ENCODE measurements at regions not wholly inside any gene's neighbourhood (a gene's known extent, or its start where the extent isn't known, plus 50 kb on each side); places are given as distances from the start of the nearest gene placed in this dataset.
"Not testable (repeated sequence)": the region's sequence is repeated elsewhere in the genome, so short reads cannot be mapped to it uniquely, and the experiment has no call there.

- Histone ChIP-seq H3K4me1 (no peaks in the 10 kb centered on the region), H3K27me3 (ENCODE audit: control insufficient read depth, insufficient read depth, low read length) (no peaks in the 10 kb centered on the region), H3K9me3 (ENCODE audit: control insufficient read depth, low read length) (no peaks in the 10 kb centered on the region), H3K27ac (no peak overlapping the region), H3K36me3 (ENCODE audit: control insufficient read depth, insufficient read depth, low read length) (no peaks in the 10 kb centered on the region), H3K4me2 (ENCODE audit: low read length) (no peak overlapping the region), H3K4me3 (ENCODE audit: low read depth, low read length) (no peak overlapping the region), H3K79me2 (no peaks in the 10 kb centered on the region), H3K9ac (no peak overlapping the region), H2AFZ (no peak overlapping the region)
- TF ChIP-seq CTCF (IDR thresholded peaks at IDR 0.05): no peak
These were observed 120.6 kb downstream of the SLITRK1 start for GRCh38 chr13:83761631-83762030.

- not testable (repeated sequence) for H3K4me3 ChIP-seq (ENCODE audit: low read depth, low read length); H3K36me3 ChIP-seq (ENCODE audit: control insufficient read depth, insufficient read depth, low read length); H3K27me3 ChIP-seq (ENCODE audit: control insufficient read depth, insufficient read depth, low read length); H3K27ac ChIP-seq; H3K9me3 ChIP-seq (ENCODE audit: control insufficient read depth, low read length); H3K4me1 ChIP-seq; H3K9ac ChIP-seq; H2AFZ ChIP-seq; H3K79me2 ChIP-seq; H3K4me2 ChIP-seq (ENCODE audit: low read length)
These were observed 127.1 kb downstream of the SLITRK1 start for GRCh38 chr13:83755210-83755609.

- Histone ChIP-seq H3K27me3 (ENCODE audit: control insufficient read depth, insufficient read depth, low read length) (no peaks in the 10 kb centered on the region), H3K27ac (no peak overlapping the region), H3K9me3 (ENCODE audit: control insufficient read depth, low read length) (no peaks in the 10 kb centered on the region), H3K4me2 (ENCODE audit: low read length) (no peak overlapping the region), H3K4me1 (no peaks in the 10 kb centered on the region), H3K4me3 (ENCODE audit: low read depth, low read length) (no peak overlapping the region), H3K79me2 (no peaks in the 10 kb centered on the region), H3K36me3 (ENCODE audit: control insufficient read depth, insufficient read depth, low read length) (no peaks in the 10 kb centered on the region), H2AFZ (no peak overlapping the region), H3K9ac (no peak overlapping the region)
- no peak for TF ChIP-seq CTCF (IDR thresholded peaks at IDR 0.05)
These were observed 128.2 kb downstream of the SLITRK1 start for GRCh38 chr13:83753912-83754624.

- no peak overlapping the region for H3K4me2 ChIP-seq (ENCODE audit: low read length)
- H3K27ac ChIP-seq: no peak overlapping the region
- H3K4me3 ChIP-seq (ENCODE audit: low read depth, low read length): no peak overlapping the region
- no peaks in the 10 kb centered on the region for H3K4me1 ChIP-seq
- no peaks in the 10 kb centered on the region for H3K36me3 ChIP-seq (ENCODE audit: control insufficient read depth, insufficient read depth, low read length)
- TF ChIP-seq CTCF (IDR thresholded peaks at IDR 0.05): no peak
- H3K27me3 ChIP-seq (ENCODE audit: control insufficient read depth, insufficient read depth, low read length): no peaks in the 10 kb centered on the region
- no peak overlapping the region for H2AFZ ChIP-seq
- H3K79me2 ChIP-seq: no peaks in the 10 kb centered on the region
- no peaks in the 10 kb centered on the region for H3K9me3 ChIP-seq (ENCODE audit: control insufficient read depth, low read length)
- no peak overlapping the region for H3K9ac ChIP-seq
These were observed 130.1 kb downstream of the SLITRK1 start for GRCh38 chr13:83752141-83752540.

GRCh38 chr13:83740622-83741021 is 141.7 kb downstream of the SLITRK1 start:
- Histone ChIP-seq H3K27ac (no peak overlapping the region), H2AFZ (no peak overlapping the region), H3K4me1 (no peaks in the 10 kb centered on the region), H3K9me3 (ENCODE audit: control insufficient read depth, low read length) (no peaks in the 10 kb centered on the region), H3K27me3 (ENCODE audit: control insufficient read depth, insufficient read depth, low read length) (no peaks in the 10 kb centered on the region), H3K4me3 (ENCODE audit: low read depth, low read length) (no peak overlapping the region), H3K79me2 (no peaks in the 10 kb centered on the region), H3K36me3 (ENCODE audit: control insufficient read depth, insufficient read depth, low read length) (no peaks in the 10 kb centered on the region), H3K9ac (no peak overlapping the region), H3K4me2 (ENCODE audit: low read length) (no peak overlapping the region)
- no peak for TF ChIP-seq CTCF (IDR thresholded peaks at IDR 0.05)
